OCI-LY1 (cell line): ENCODE measurements at regions not wholly inside any gene's neighbourhood (a gene's known extent, or its start where the extent isn't known, plus 50 kb on each side); places are given as distances from the start of the nearest gene placed in this dataset.

ENCODE experiments used
- EZH2 ChIP-seq: fragments of 200-600 bp; sonication (generic), shearing (Covaris generic); IDR thresholded peaks from 2 replicates; pipeline ENCODE4 v1.8.0; 2017; ENCODE audit warnings: borderline replicate concordance, mixed run types, mild to moderate bottlenecking, antibody characterized with exemption, low read length, moderate library complexity, mixed read lengths
- TF ChIP-seq, protein P1 (sequence below): fragments of 200-600 bp; sonication (generic), shearing (Covaris generic); IDR thresholded peaks from 2 replicates; pipeline ENCODE4 v1.5.1; 2017; ENCODE audit warnings: mild to moderate bottlenecking, antibody characterized with exemption, low read length, moderate library complexity, mixed read lengths

DNA sequence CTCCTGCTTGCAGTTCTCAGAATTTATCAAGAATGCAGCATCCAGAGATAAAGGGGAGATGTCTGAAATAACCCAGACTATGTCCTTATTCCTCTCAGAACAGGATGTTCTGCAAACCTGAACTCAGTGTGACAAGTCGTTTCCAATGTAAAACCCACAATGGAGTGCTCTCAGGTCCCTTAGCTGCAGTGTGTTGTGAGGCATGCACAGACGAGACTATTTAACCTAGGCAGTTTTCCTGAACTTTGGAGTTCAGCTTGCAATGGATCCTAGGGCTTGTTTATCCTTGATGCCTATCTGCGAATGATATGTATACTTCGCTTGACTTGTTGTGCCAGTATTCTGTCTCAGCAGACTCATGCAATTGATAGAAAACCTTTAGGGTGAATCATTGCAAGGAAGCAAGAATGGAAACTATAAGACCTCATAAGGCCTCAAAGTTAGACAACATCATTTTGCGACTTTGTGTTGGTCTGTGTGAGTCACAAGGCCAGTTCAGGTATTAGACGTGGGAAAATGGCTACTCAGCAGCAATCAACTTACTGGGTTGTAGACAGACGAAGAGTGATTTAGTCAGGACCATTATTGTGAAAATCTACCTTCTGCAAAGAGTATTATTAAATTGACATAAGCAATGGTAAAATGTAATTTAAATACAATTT is 2439.9 kb upstream of the PCDH20 start:
- TF ChIP-seq, protein P1, sequence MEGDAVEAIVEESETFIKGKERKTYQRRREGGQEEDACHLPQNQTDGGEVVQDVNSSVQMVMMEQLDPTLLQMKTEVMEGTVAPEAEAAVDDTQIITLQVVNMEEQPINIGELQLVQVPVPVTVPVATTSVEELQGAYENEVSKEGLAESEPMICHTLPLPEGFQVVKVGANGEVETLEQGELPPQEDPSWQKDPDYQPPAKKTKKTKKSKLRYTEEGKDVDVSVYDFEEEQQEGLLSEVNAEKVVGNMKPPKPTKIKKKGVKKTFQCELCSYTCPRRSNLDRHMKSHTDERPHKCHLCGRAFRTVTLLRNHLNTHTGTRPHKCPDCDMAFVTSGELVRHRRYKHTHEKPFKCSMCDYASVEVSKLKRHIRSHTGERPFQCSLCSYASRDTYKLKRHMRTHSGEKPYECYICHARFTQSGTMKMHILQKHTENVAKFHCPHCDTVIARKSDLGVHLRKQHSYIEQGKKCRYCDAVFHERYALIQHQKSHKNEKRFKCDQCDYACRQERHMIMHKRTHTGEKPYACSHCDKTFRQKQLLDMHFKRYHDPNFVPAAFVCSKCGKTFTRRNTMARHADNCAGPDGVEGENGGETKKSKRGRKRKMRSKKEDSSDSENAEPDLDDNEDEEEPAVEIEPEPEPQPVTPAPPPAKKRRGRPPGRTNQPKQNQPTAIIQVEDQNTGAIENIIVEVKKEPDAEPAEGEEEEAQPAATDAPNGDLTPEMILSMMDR, result no peak
- no peak for TF ChIP-seq EZH2
